Endothelial cell of umbilical vein (primary cell): ENCODE measurements at regions not wholly inside any gene's neighbourhood (a gene's known extent, or its start where the extent isn't known, plus 50 kb on each side); places are given as distances from the start of the nearest gene placed in this dataset.

Experiments
- BruUV-seq: library from RNA; stranded (reverse); fragments of 400-500 nt; replicated peaks from 2 replicates; lab custom pipeline; 2021; lab: Mats Ljungman, UMichigan
- CTCF ChIA-PET: fragments of 300-600, 350-600 bp; sonication (Branson Sonifier 250); formaldehyde crosslinking; loops from one replicate; lab custom pipeline; 2021; ENCODE audit warnings: antibody characterized with exemption, inconsistent platforms; lab: Charles Lee
- POLR2A ChIA-PET: fragments of 300-600, 350-600 bp; sonication (Branson Sonifier 250); formaldehyde crosslinking; loops from one replicate; lab custom pipeline; 2021; ENCODE audit warnings: antibody characterized with exemption, inconsistent platforms; lab: Charles Lee
- DNase-seq: peaks from one replicate; pipeline ENCODE4 v3.0.0-alpha.2; 2011; ENCODE audit warnings: low read depth, low spot score
- FAIRE-seq: peaks from 2 replicates; lab custom pipeline; 2011; peaks lifted over from hg19 to GRCh38; lab: Jason Lieb, UNC
- H2AFZ ChIP-seq: 2 replicates; pipeline ENCODE4 v1.6.0; 2012; ENCODE audit warnings: low read depth, low read length, control low read depth, inconsistent platforms
- H3K27ac ChIP-seq: 2 replicates; pipeline ENCODE4 v1.5.1; 2011; ENCODE audit warnings: low read depth, mild to moderate bottlenecking, control low read depth, low read length, moderate library complexity; ENCODE audit not compliant: insufficient read depth
- H3K27me3 ChIP-seq, 2 experiments: 2 replicates each; pipeline versions ENCODE4 v1.6.0 to v1.6.1; 2011; ENCODE audit warnings: low read length in 2 of 2, mixed read lengths in 1 of 2; ENCODE audit not compliant: control insufficient read depth in 2 of 2, insufficient read depth in 2 of 2
- H3K36me3 ChIP-seq, 2 experiments: 2 replicates in 1 of 2; 3 replicates in 1 of 2; pipeline ENCODE4 v1.5.1; 2011; ENCODE audit warnings: low read length in 2 of 2, mild to moderate bottlenecking in 1 of 2, moderate library complexity in 1 of 2; ENCODE audit not compliant: control insufficient read depth in 2 of 2, insufficient read depth in 2 of 2; ENCODE audit errors: extremely low read depth in 1 of 2
- H3K4me1 ChIP-seq: 3 replicates; pipeline ENCODE4 v1.5.1; 2011; ENCODE audit warnings: mild to moderate bottlenecking, low read length; ENCODE audit not compliant: control insufficient read depth, insufficient read depth; ENCODE audit errors: extremely low read depth
- H3K4me2 ChIP-seq: 2 replicates; pipeline ENCODE4 v1.6.1; 2011; ENCODE audit warnings: low read length, control low read depth, mixed read lengths; ENCODE audit not compliant: insufficient read depth
- H3K4me3 ChIP-seq, 3 experiments: fragments of 200-600 bp in 1 of 3; sonication (generic), shearing (Covaris generic) in 1 of 3; replicated peaks in 1 of 3; 2 replicates each; pipeline ENCODE4 v1.5.1; 2011 to 2016; ENCODE audit warnings: control low read depth in 3 of 3, low read length in 3 of 3, mild to moderate bottlenecking in 2 of 3, inconsistent platforms in 1 of 3, low read depth in 1 of 3, moderate library complexity in 1 of 3; ENCODE audit not compliant: insufficient read depth in 1 of 3
- H3K79me2 ChIP-seq: 2 replicates; pipeline ENCODE4 v1.6.0; 2012; ENCODE audit warnings: low read length, inconsistent platforms; ENCODE audit not compliant: control insufficient read depth, insufficient read depth
- H3K9ac ChIP-seq: replicated peaks from 2 replicates; pipeline ENCODE3; 2011; ENCODE audit warnings: low read length, control low read depth; ENCODE audit not compliant: insufficient read depth; ENCODE audit errors: extremely low read depth
- H3K9me1 ChIP-seq: replicated peaks from 3 replicates; pipeline ENCODE4 v1.6.0; 2011; ENCODE audit warnings: mild to moderate bottlenecking, low read length; ENCODE audit not compliant: control insufficient read depth, insufficient read depth; ENCODE audit errors: extremely low read depth
- H3K9me3 ChIP-seq: replicated peaks from 2 replicates; pipeline ENCODE4 v1.5.1; 2012; ENCODE audit warnings: low read length, inconsistent platforms; ENCODE audit not compliant: control insufficient read depth, insufficient read depth
- H4K20me1 ChIP-seq: replicated peaks from 2 replicates; pipeline ENCODE3; 2011; ENCODE audit warnings: mild to moderate bottlenecking, low read length; ENCODE audit not compliant: control insufficient read depth, insufficient read depth; ENCODE audit errors: extremely low read depth
- EZH2 ChIP-seq: IDR thresholded peaks from 2 replicates; pipeline ENCODE4 v1.6.1; 2012; ENCODE audit warnings: borderline replicate concordance, low read depth, mild to moderate bottlenecking, moderate library complexity, low read length, inconsistent platforms; ENCODE audit not compliant: severe bottlenecking
- FOS ChIP-seq: IDR thresholded peaks from 2 replicates; pipeline ENCODE4 v1.6.1; 2011; ENCODE audit warnings: mild to moderate bottlenecking, low read length, moderate library complexity, borderline replicate concordance; ENCODE audit not compliant: insufficient read depth
- GATA2 ChIP-seq: IDR thresholded peaks from 2 replicates; pipeline ENCODE4 v1.7.0; 2011; ENCODE audit warnings: low read depth, mild to moderate bottlenecking, moderate library complexity, mixed read lengths, low read length; ENCODE audit not compliant: insufficient read length, insufficient read depth
- JUN ChIP-seq: IDR thresholded peaks from 2 replicates; pipeline ENCODE4 v1.6.1; 2011; ENCODE audit warnings: borderline replicate concordance, low read depth; ENCODE audit not compliant: insufficient read length, insufficient read depth
- MYC ChIP-seq: IDR thresholded peaks from one replicate; pipeline ENCODE4 v1.6.1; 2011; ENCODE audit warnings: mild to moderate bottlenecking, low read depth, low read length
- POLR2A ChIP-seq: IDR thresholded peaks from 2 replicates; pipeline ENCODE4 v1.6.1; 2012; ENCODE audit warnings: low read depth, mild to moderate bottlenecking, control low read depth, low read length
- POLR2AphosphoS5 ChIP-seq: IDR thresholded peaks from 2 replicates; pipeline ENCODE4 v1.6.1; 2012; ENCODE audit warnings: low read depth, mild to moderate bottlenecking, control low read depth, low read length, moderate library complexity; ENCODE audit not compliant: insufficient read depth
- dilution Hi-C: fragments of 300-500 bp; cut with MboI; formaldehyde crosslinking; loops from one replicate; pipeline ENCODE4 v1.15.0; 2019; ENCODE audit warnings: low sequenced_read_pairs; ENCODE audit not compliant: extremely low pct_ligation_motif_present
- intact Hi-C: fragments of 100-400 bp; cut with micrococcal nuclease; formaldehyde crosslinking; loops from one replicate; pipeline ENCODE4 v1.10.0; 2022
- TF ChIP-seq, protein P1 (sequence below): IDR thresholded peaks from 2 replicates; pipeline ENCODE4 v1.6.1; 2011; ENCODE audit not compliant: insufficient read depth, insufficient read length

DNA sequence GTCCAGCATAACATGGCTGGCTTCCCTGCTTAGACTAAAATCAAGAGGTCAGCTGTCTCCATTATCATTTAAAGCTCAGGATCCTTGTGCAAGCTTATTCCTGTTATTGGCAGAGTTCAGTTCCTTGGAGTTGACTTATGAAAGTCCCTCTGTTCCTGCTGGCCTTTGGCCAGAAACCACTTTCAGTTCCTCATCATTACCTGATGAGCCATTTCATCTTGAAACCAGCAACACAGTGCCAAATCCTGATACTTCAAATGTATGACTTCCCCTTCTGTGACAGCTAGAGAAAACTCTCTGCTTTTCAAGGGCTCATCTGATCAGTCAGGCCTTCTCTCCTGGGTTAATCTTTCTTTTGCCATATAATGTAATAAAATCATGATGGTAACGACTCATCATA lies 110.6 kb upstream of the FSTL5 start:
- H3K27me3 ChIP-seq = no peaks in the 10 kb centered on the region
- intact Hi-C loops (no loop called here), dilution Hi-C loops (no loop called here)
- H2AFZ ChIP-seq = no peak overlapping the region
- FAIRE-seq (no peak), DNase-seq (no peak)
- H3K4me2 ChIP-seq = no peak overlapping the region
- no peaks in the 10 kb centered on the region for H3K4me1 ChIP-seq
- H3K9me3 ChIP-seq = no peaks in the 10 kb centered on the region
- no TSS peak for BruUV-seq
- H3K27ac ChIP-seq = no peak overlapping the region
- no peaks in the 10 kb centered on the region for H3K79me2 ChIP-seq
- no peak overlapping the region for H3K4me3 ChIP-seq
- no peaks in the 10 kb centered on the region for H3K36me3 ChIP-seq
- CTCF ChIA-PET = no interaction called here
- H3K9ac ChIP-seq = no peak overlapping the region
- POLR2A ChIA-PET = no interaction called here
- TF ChIP-seq POLR2A (no peak), MYC (no peak), GATA2 (no peak), FOS (no peak), POLR2AphosphoS5 (no peak)
- TF ChIP-seq, protein P1, sequence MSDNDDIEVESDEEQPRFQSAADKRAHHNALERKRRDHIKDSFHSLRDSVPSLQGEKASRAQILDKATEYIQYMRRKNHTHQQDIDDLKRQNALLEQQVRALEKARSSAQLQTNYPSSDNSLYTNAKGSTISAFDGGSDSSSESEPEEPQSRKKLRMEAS = no peak
- no peaks in the 10 kb centered on the region for H4K20me1 ChIP-seq
- no peaks in the 10 kb centered on the region for H3K9me1 ChIP-seq

DNA sequence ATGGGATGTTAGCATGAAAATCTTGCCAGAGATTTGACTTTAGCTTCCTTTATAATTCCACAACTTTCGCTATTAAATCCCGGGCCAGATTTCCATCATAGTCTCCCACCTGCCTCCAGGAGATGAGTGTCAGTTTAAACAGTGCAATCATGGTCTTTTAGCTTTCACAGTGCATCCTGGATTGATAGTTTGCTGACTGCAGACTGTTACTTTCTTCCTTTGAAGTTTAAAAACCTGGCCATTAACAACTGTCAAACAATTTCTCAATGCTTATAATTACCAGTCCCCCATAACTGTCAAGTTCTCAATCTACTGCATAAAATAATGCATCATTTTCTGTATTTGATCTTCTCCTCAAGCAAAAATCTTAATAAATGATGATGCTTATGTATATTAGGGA lies 108.4 kb upstream of the FSTL5 start:
- no peak overlapping the region for H3K4me3 ChIP-seq
- intact Hi-C loops = no loop called here
- H3K27ac ChIP-seq = no peak overlapping the region
- CTCF ChIA-PET = no interaction called here
- H3K9me1 ChIP-seq = no peaks in the 10 kb centered on the region
- no peak for FAIRE-seq
- TF ChIP-seq, protein P1 = no peak
- TF ChIP-seq POLR2AphosphoS5 (no peak), MYC (no peak), JUN (no peak), EZH2 (no peak), GATA2 (no peak), FOS (no peak), POLR2A (no peak)
- no peak overlapping the region for H2AFZ ChIP-seq
- H3K4me2 ChIP-seq = no peak overlapping the region
- no peaks in the 10 kb centered on the region for H3K4me1 ChIP-seq
- H3K27me3 ChIP-seq = no peaks in the 10 kb centered on the region
- no peaks in the 10 kb centered on the region for H3K79me2 ChIP-seq
- H3K9me3 ChIP-seq = no peaks in the 10 kb centered on the region
- no peak for DNase-seq
- BruUV-seq = no TSS peak
- H3K36me3 ChIP-seq = no peaks in the 10 kb centered on the region
- dilution Hi-C loops = no loop called here
- no peak overlapping the region for H3K9ac ChIP-seq
- POLR2A ChIA-PET = no interaction called here
- no peaks in the 10 kb centered on the region for H4K20me1 ChIP-seq
